Endodermal cell (in vitro differentiated cells): ENCODE measurements at regions not wholly inside any gene's neighbourhood (a gene's known extent, or its start where the extent isn't known, plus 50 kb on each side); places are given as distances from the start of the nearest gene placed in this dataset.

Experiments used
- DNase-seq: peaks from one replicate; pipeline ENCODE4 v3.0.0-alpha.2; 2017
- H3K27ac ChIP-seq: 2 replicates; pipeline ENCODE4 v1.5.1; 2013; ENCODE audit warnings: mild to moderate bottlenecking, low read depth, low read length, moderate library complexity
- H3K27me3 ChIP-seq: 2 replicates; pipeline ENCODE4 v1.6.1; 2013; ENCODE audit warnings: mild to moderate bottlenecking, low read length, moderate library complexity; ENCODE audit not compliant: insufficient read depth, control insufficient read depth, poor library complexity, severe bottlenecking
- H3K36me3 ChIP-seq: 2 replicates; pipeline ENCODE4 v1.7.0; 2013; ENCODE audit warnings: mild to moderate bottlenecking, low read length, moderate library complexity; ENCODE audit not compliant: control insufficient read depth, insufficient read depth
- H3K4me1 ChIP-seq: one replicate; pipeline ENCODE4 v1.7.0; 2013; ENCODE audit warnings: low read length; ENCODE audit not compliant: control insufficient read depth, insufficient read depth
- H3K4me3 ChIP-seq: 2 replicates; pipeline ENCODE4 v1.5.1; 2013; ENCODE audit warnings: mild to moderate bottlenecking, low read length, moderate library complexity
- H3K9ac ChIP-seq: 2 replicates; pipeline ENCODE4 v1.6.1; 2013; ENCODE audit warnings: mild to moderate bottlenecking, low read length, moderate library complexity; ENCODE audit not compliant: poor library complexity, severe bottlenecking; ENCODE audit errors: extremely low read depth
- H3K9me3 ChIP-seq: 2 replicates; pipeline ENCODE4 v1.6.1; 2013; ENCODE audit warnings: mild to moderate bottlenecking, low read length, moderate library complexity; ENCODE audit not compliant: control insufficient read depth
- H3K27ac Mint-ChIP-seq: 2 replicates; pipeline ENCODE4 v1.8.0; 2020; ENCODE audit warnings: mixed read lengths
- H3K27me3 Mint-ChIP-seq: 2 replicates; pipeline ENCODE4 v1.8.0; 2021; ENCODE audit warnings: mild to moderate bottlenecking, mixed read lengths; ENCODE audit not compliant: insufficient read depth
- H3K36me3 Mint-ChIP-seq: 2 replicates; pipeline ENCODE4 v1.8.0; 2020; ENCODE audit warnings: low read depth, mixed read lengths
- H3K4me1 Mint-ChIP-seq: 2 replicates; pipeline ENCODE4 v1.8.0; 2020; ENCODE audit warnings: mixed read lengths
- H3K4me3 Mint-ChIP-seq: 2 replicates; pipeline ENCODE4 v1.8.0; 2020; ENCODE audit warnings: mild to moderate bottlenecking, moderate library complexity, mixed read lengths
- H3K9me3 Mint-ChIP-seq: 2 replicates; pipeline ENCODE4 v1.8.0; 2020; ENCODE audit warnings: mild to moderate bottlenecking, mixed read lengths
- CTCF ChIP-seq: fragments of 200-600 bp; sonication (generic); conservative IDR thresholded peaks from 2 replicates; pipeline ENCODE4 v1.5.0; 2021; ENCODE audit warnings: antibody characterized with exemption, mild to moderate bottlenecking
- WGBS, 2 experiments: methylation state at CpG; one replicate each; pipeline versions ENCODE4 v1.1.5 to v1.1.7; 2013; ENCODE audit warnings: missing lambda C conversion rate in 2 of 2, mixed read lengths in 1 of 2; ENCODE audit not compliant: insufficient coverage in 1 of 2, insufficient read length in 1 of 2; 5-methylcytosine and 5-hydroxymethylcytosine counted together

- no peak overlapping the region for H3K27ac Mint-ChIP-seq
- H3K36me3 ChIP-seq, result no peaks in the 10 kb centered on the region
- WGBS, 2 experiments, result 92 to 94% methylated on average over 2 to 10 of the region's 10 CpGs
- DNase-seq, result no peak
- H3K27me3 Mint-ChIP-seq, result peaks cover 3% of the 10 kb centered on the region
- no peak overlapping the region for H3K27ac ChIP-seq
- H3K9ac ChIP-seq, result no peak overlapping the region
- H3K36me3 Mint-ChIP-seq, result no peaks in the 10 kb centered on the region
- no peaks in the 10 kb centered on the region for H3K9me3 ChIP-seq
- TF ChIP-seq CTCF, result no peak
- no peak overlapping the region for H3K4me3 ChIP-seq
- H3K4me3 Mint-ChIP-seq, result no peak overlapping the region
- no peaks in the 10 kb centered on the region for H3K27me3 ChIP-seq
- H3K9me3 Mint-ChIP-seq, result no peaks in the 10 kb centered on the region
- H3K4me1 ChIP-seq, result no peaks in the 10 kb centered on the region
- H3K4me1 Mint-ChIP-seq, result no peaks in the 10 kb centered on the region
Measured at GRCh38 chr7:155921804-155922066, 109.5 kb upstream of the SHH start.

GRCh38 chr7:155921086-155921803, 109.0 kb upstream of the SHH start:
- 91 to 93% methylated on average over 9 to 12 of the region's 12 CpGs for WGBS, 2 experiments
- no peaks in the 10 kb centered on the region for H3K27me3 ChIP-seq
- H3K4me3 Mint-ChIP-seq, result no peak overlapping the region
- no peaks in the 10 kb centered on the region for H3K9me3 Mint-ChIP-seq
- peaks cover 5% of the 10 kb centered on the region for H3K27me3 Mint-ChIP-seq
- no peaks in the 10 kb centered on the region for H3K4me1 ChIP-seq
- no peaks in the 10 kb centered on the region for H3K36me3 ChIP-seq
- no peaks in the 10 kb centered on the region for H3K9me3 ChIP-seq
- no peak overlapping the region for H3K27ac ChIP-seq
- no peak overlapping the region for H3K27ac Mint-ChIP-seq
- H3K36me3 Mint-ChIP-seq, result no peaks in the 10 kb centered on the region
- DNase-seq, result no peak
- no peak overlapping the region for H3K4me3 ChIP-seq
- no peak for TF ChIP-seq CTCF
- no peaks in the 10 kb centered on the region for H3K4me1 Mint-ChIP-seq
- no peak overlapping the region for H3K9ac ChIP-seq

DNA sequence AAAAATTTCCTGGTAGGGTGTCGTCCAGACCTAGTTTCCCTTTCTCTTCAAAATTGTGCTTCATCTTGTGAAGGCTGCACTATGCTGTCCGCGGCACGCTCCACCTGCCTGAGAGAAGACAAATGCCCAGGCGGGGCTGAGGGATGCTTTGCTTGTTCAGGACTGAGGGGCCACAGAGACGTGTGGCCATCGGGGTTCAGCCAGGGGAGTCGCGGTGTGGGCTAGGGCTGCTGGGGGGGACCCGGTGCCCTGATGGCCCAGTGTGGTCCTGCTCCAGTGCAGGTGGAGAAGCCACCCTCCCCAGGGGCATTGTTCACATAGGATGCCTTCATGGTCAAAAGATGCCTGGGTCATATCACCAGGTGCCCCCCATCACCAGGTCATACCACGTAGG, 107.8 kb upstream of the SHH start:
- Mint-ChIP-seq H3K9me3 (no peaks in the 10 kb centered on the region), H3K27ac (no peak overlapping the region)
- TF ChIP-seq CTCF, result no peak

More for the DNA sequence above, 107.8 kb upstream of the SHH start:
- Histone ChIP-seq H3K4me1 (no peaks in the 10 kb centered on the region), H3K4me3 (no peak overlapping the region), H3K27ac (no peak overlapping the region), H3K9me3 (no peaks in the 10 kb centered on the region), H3K9ac (no peak overlapping the region), H3K36me3 (no peaks in the 10 kb centered on the region), H3K27me3 (no peaks in the 10 kb centered on the region)
- H3K4me3 Mint-ChIP-seq, result no peak overlapping the region
- H3K36me3 Mint-ChIP-seq, result no peaks in the 10 kb centered on the region
- H3K4me1 Mint-ChIP-seq, result no peaks in the 10 kb centered on the region
- peaks cover 8% of the 10 kb centered on the region for H3K27me3 Mint-ChIP-seq
- no peak for DNase-seq
- 93 to 95% methylated on average over 4 to 11 of the region's 11 CpGs for WGBS, 2 experiments
